Eye (tissue), 1 donor: ENCODE measurements at regions not wholly inside any gene's neighbourhood (a gene's known extent, or its start where the extent isn't known, plus 50 kb on each side); places are given as distances from the start of the nearest gene placed in this dataset.
A peak's percentile ranks its signal among the peaks of the same experiment; 100 is the strongest.
"Not testable (repeated sequence)": the region's sequence is repeated elsewhere in the genome, so short reads cannot be mapped to it uniquely, and the experiment has no call there.

Experiments used
- DNase-seq: peaks from one replicate; pipeline ENCODE4 v3.0.0-alpha.2; 2015

- no peak for DNase-seq
These were observed 181.6 kb upstream of the RASGRP1 start for GRCh38 chr15:38746211-38746610.

- DNase-seq = no peak
These were observed 184.1 kb upstream of the RASGRP1 start for GRCh38 chr15:38748710-38749109.

GRCh38 chr15:38750786-38751185 is 186.2 kb upstream of the RASGRP1 start:
- no peak for DNase-seq

GRCh38 chr15:38755718-38756117 is 191.1 kb upstream of the RASGRP1 start:
- no peak for DNase-seq

GRCh38 chr15:38756441-38756840 is 191.8 kb upstream of the RASGRP1 start:
- no peak for DNase-seq

- DNase-seq = peak; percentile 61
These were observed 193.4 kb upstream of the RASGRP1 start for GRCh38 chr15:38758043-38758442.

GRCh38 chr15:38761681-38762080 is 197.1 kb upstream of the RASGRP1 start:
- no peak for DNase-seq

- peak; percentile 39 for DNase-seq
These were observed 204.4 kb upstream of the RASGRP1 start for GRCh38 chr15:38768970-38769369.

GRCh38 chr15:38769492-38769891 is 204.9 kb upstream of the RASGRP1 start:
- DNase-seq = no peak

GRCh38 chr15:38774076-38774475 is 209.5 kb upstream of the RASGRP1 start:
- not testable (repeated sequence) for DNase-seq

GRCh38 chr15:38781196-38781595 is 216.6 kb upstream of the RASGRP1 start:
- DNase-seq = no peak

GRCh38 chr15:38782156-38782555 is 217.5 kb upstream of the RASGRP1 start:
- no peak for DNase-seq

GRCh38 chr15:38788918-38789317 is 224.3 kb upstream of the RASGRP1 start:
- DNase-seq = no peak

- DNase-seq = no peak
These were observed 225.0 kb upstream of the RASGRP1 start for GRCh38 chr15:38789566-38789965.

GRCh38 chr15:38793206-38793810 is 228.7 kb upstream of the RASGRP1 start:
- DNase-seq = no peak

- DNase-seq = no peak
These were observed 231.0 kb upstream of the RASGRP1 start for GRCh38 chr15:38795471-38796245.

- no peak for DNase-seq
These were observed 232.0 kb upstream of the RASGRP1 start for GRCh38 chr15:38796589-38796988.

GRCh38 chr15:38797506-38797905 is 232.9 kb upstream of the RASGRP1 start:
- not testable (repeated sequence) for DNase-seq

GRCh38 chr15:38799202-38799601 is 234.6 kb upstream of the RASGRP1 start:
- DNase-seq = not testable (repeated sequence)

GRCh38 chr15:38809621-38810020 is 245.0 kb upstream of the RASGRP1 start:
- no peak for DNase-seq

- DNase-seq = no peak
These were observed 246.1 kb upstream of the RASGRP1 start for GRCh38 chr15:38810686-38811085.

GRCh38 chr15:38814254-38814653 is 249.6 kb upstream of the RASGRP1 start:
- not testable (repeated sequence) for DNase-seq

- no peak for DNase-seq
These were observed 250.3 kb upstream of the RASGRP1 start for GRCh38 chr15:38814891-38815290.

- DNase-seq = peak; percentile 84
These were observed 253.0 kb upstream of the RASGRP1 start for GRCh38 chr15:38817427-38818156.
